ENCODE measurements at regions not wholly inside any gene's neighbourhood (a gene's known extent, or its start where the extent isn't known, plus 50 kb on each side); places are given as distances from the start of the nearest gene placed in this dataset.

- H3K27ac Mint-ChIP-seq, result no peak overlapping the region
- H3K27ac ChIP-seq (ENCODE audit: low read depth, low read length), result no peak overlapping the region
- no peaks in the 10 kb centered on the region for H3K4me1 Mint-ChIP-seq
- intact Hi-C loops (cut with micrococcal nuclease), result no loop called here
- CTCF ChIA-PET (ENCODE audit: partially characterized antibody), result no interaction called here
- H3K9me3 ChIP-seq (ENCODE audit: control insufficient read depth in 1 of 2, low read length in 2 of 2), result no peaks in the 10 kb centered on the region
- H3K27me3 Mint-ChIP-seq, result no peaks in the 10 kb centered on the region
- H3K9me3 Mint-ChIP-seq, result peaks cover 2 to 13% (median 9%) of the 10 kb centered on the region in 8 donors
- no peak overlapping the region for H3K4me3 ChIP-seq (ENCODE audit: low read length in 2 of 2)
- no peaks in the 10 kb centered on the region for H3K4me1 ChIP-seq (ENCODE audit: insufficient read depth, low read length)
- DNase-seq, result no peak
- no peak overlapping the region for H3K4me3 Mint-ChIP-seq
- H3K36me3 ChIP-seq (ENCODE audit: insufficient read depth, low read length), result no peaks in the 10 kb centered on the region
- no peaks in the 10 kb centered on the region for H3K36me3 Mint-ChIP-seq
- POLR2A ChIA-PET (ENCODE audit: partially characterized antibody), result no interaction called here
- no peaks in the 10 kb centered on the region for H3K27me3 ChIP-seq (ENCODE audit: insufficient read depth, low read length)
Observed at GRCh38 chr11:81449588-81450156, 1284.0 kb downstream of the FAM181B start.

GRCh38 chr11:81444297-81444696 lies 1289.4 kb downstream of the FAM181B start:
- ChIA-PET POLR2A (ENCODE audit: partially characterized antibody) (no interaction called here), CTCF (ENCODE audit: partially characterized antibody) (no interaction called here)
- Histone ChIP-seq H3K4me3 (ENCODE audit: low read length in 2 of 2) (no peak overlapping the region), H3K27ac (ENCODE audit: low read depth, low read length) (no peak overlapping the region), H3K9me3 (ENCODE audit: control insufficient read depth in 1 of 2, low read length in 2 of 2) (no peaks in the 10 kb centered on the region), H3K36me3 (ENCODE audit: insufficient read depth, low read length) (no peaks in the 10 kb centered on the region), H3K4me1 (ENCODE audit: insufficient read depth, low read length) (no peaks in the 10 kb centered on the region), H3K27me3 (ENCODE audit: insufficient read depth, low read length) (no peaks in the 10 kb centered on the region)
- no peaks in the 10 kb centered on the region for H3K27me3 Mint-ChIP-seq
- peaks cover 0 to 8% (median 3%) of the 10 kb centered on the region in 8 donors for H3K9me3 Mint-ChIP-seq
- no peak overlapping the region for H3K27ac Mint-ChIP-seq
- no peak overlapping the region for H3K4me3 Mint-ChIP-seq
- no peaks in the 10 kb centered on the region for H3K36me3 Mint-ChIP-seq
- no peaks in the 10 kb centered on the region for H3K4me1 Mint-ChIP-seq
- DNase-seq, result no peak
- intact Hi-C loops (cut with micrococcal nuclease), result no loop called here

GRCh38 chr11:81432333-81432732 lies 1301.3 kb downstream of the FAM181B start:
- H3K27me3 Mint-ChIP-seq, result peaks cover 0 to 1% of the 10 kb centered on the region in 2 donors

DNA sequence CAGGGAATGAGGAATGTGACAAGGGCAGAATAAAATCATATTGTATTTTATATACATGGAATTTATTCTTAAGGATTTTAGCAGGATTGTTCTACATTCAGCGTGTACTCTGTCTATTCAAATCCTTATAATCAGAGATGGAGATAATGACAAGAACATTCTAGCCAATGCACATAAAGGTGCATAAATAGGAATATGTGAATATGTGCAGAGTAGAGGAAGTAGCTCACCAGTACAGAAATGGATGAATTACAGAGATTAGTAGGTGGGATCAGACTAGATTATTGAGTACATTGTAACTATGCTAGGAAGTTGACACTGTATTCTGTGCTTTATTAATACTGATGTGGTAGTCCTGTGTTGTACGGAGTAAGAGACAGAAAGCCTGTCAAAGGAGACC lies 1308.8 kb downstream of the FAM181B start:
- H3K36me3 Mint-ChIP-seq, result no peaks in the 10 kb centered on the region
- peaks cover 0 to 7% (median 3%) of the 10 kb centered on the region in 8 donors for H3K9me3 Mint-ChIP-seq
- intact Hi-C loops (cut with micrococcal nuclease), result no loop called here
- H3K27ac Mint-ChIP-seq, result no peak overlapping the region
- Histone ChIP-seq H3K4me3 (ENCODE audit: low read length in 2 of 2) (no peak overlapping the region), H3K27me3 (ENCODE audit: insufficient read depth, low read length) (no peaks in the 10 kb centered on the region), H3K9me3 (ENCODE audit: control insufficient read depth in 1 of 2, low read length in 2 of 2) (no peaks in the 10 kb centered on the region), H3K36me3 (ENCODE audit: insufficient read depth, low read length) (no peaks in the 10 kb centered on the region), H3K27ac (ENCODE audit: low read depth, low read length) (no peak overlapping the region), H3K4me1 (ENCODE audit: insufficient read depth, low read length) (no peaks in the 10 kb centered on the region)
- no peaks in the 10 kb centered on the region for H3K4me1 Mint-ChIP-seq
- ChIA-PET CTCF (ENCODE audit: partially characterized antibody) (no interaction called here), POLR2A (ENCODE audit: partially characterized antibody) (no interaction called here)
- no peak for DNase-seq
- no peak overlapping the region for H3K4me3 Mint-ChIP-seq
- no peaks in the 10 kb centered on the region for H3K27me3 Mint-ChIP-seq

More at GRCh38 chr11:81432333-81432732, 1301.3 kb downstream of the FAM181B start:
- no peaks in the 10 kb centered on the region for H3K36me3 ChIP-seq (ENCODE audit: insufficient read depth, low read length)
- no peak for DNase-seq
- Mint-ChIP-seq H3K27ac (no peak overlapping the region), H3K36me3 (no peaks in the 10 kb centered on the region), H3K9me3 (peaks cover 0 to 10% (median 4%) of the 10 kb centered on the region in 8 donors), H3K4me3 (no peak overlapping the region), H3K4me1 (no peaks in the 10 kb centered on the region)
- no peaks in the 10 kb centered on the region for H3K27me3 ChIP-seq (ENCODE audit: insufficient read depth, low read length)
- ChIA-PET CTCF (ENCODE audit: partially characterized antibody) (no interaction called here), POLR2A (ENCODE audit: partially characterized antibody) (no interaction called here)
- H3K4me1 ChIP-seq (ENCODE audit: insufficient read depth, low read length), result no peaks in the 10 kb centered on the region
- no peak overlapping the region for H3K27ac ChIP-seq (ENCODE audit: low read depth, low read length)
- no peaks in the 10 kb centered on the region for H3K9me3 ChIP-seq (ENCODE audit: control insufficient read depth in 1 of 2, low read length in 2 of 2)
- no peak overlapping the region for H3K4me3 ChIP-seq (ENCODE audit: low read length in 2 of 2)
- intact Hi-C loops (cut with micrococcal nuclease), result no loop called here

DNA sequence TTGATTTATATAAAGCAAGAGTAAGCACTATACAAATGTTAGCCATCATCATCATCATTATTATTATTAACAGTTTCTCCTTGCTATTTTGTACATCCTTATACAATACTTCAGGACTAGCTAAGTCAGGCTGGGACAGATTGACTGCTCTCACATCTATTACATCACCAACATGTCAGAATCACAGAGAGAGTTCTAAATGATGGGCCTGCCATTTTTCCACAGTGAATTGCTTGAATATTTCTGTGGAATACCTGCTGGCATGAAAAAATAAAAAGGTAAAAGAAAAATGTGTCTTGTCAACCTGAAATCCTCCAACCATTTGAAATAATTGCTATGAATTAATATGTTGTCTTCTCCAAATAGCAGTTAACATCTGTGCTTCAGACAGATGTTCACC lies 1311.3 kb downstream of the FAM181B start:
- Mint-ChIP-seq H3K27me3 (no peaks in the 10 kb centered on the region), H3K4me1 (no peaks in the 10 kb centered on the region), H3K9me3 (peaks cover 0 to 6% (median 2%) of the 10 kb centered on the region in 8 donors), H3K27ac (no peak overlapping the region), H3K36me3 (no peaks in the 10 kb centered on the region), H3K4me3 (no peak overlapping the region)
- Histone ChIP-seq H3K4me1 (ENCODE audit: insufficient read depth, low read length) (no peaks in the 10 kb centered on the region), H3K27ac (ENCODE audit: low read depth, low read length) (no peak overlapping the region), H3K9me3 (ENCODE audit: control insufficient read depth in 1 of 2, low read length in 2 of 2) (no peaks in the 10 kb centered on the region), H3K4me3 (ENCODE audit: low read length in 2 of 2) (no peak overlapping the region), H3K27me3 (ENCODE audit: insufficient read depth, low read length) (no peaks in the 10 kb centered on the region), H3K36me3 (ENCODE audit: insufficient read depth, low read length) (no peaks in the 10 kb centered on the region)
- intact Hi-C loops (cut with micrococcal nuclease), result no loop called here
- ChIA-PET CTCF (ENCODE audit: partially characterized antibody) (no interaction called here), POLR2A (ENCODE audit: partially characterized antibody) (no interaction called here)
- no peak for DNase-seq

DNA sequence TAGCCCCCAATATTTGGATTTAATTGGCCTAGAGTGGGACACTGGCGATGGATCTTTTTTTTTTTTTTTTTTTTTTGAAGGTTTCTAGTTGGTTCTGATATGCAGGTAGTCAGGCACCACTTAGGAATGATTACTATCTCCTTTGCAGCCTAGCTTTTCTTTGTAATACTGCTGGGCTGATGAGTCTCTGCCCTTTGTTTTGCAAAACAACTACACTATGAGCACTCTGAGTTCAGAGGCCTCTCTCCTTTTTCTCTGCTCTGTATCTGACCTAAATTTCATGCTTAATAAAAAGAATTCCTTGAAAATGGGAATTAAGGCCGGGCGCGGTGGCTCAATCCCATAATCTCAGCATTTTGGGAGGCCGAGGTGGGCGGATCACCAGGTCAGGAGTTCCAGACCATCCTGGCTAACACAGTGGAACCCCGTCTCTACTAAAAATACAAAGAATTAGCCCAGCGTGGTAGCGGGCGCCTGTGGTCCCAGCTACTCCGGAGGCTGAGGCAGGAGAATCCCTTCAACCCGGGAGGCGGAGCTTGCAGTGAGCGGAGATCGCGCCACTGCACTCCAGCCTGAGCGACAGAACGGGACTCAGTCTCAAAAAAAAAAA lies 1312.3 kb downstream of the FAM181B start:
- H3K9me3 ChIP-seq (ENCODE audit: control insufficient read depth in 1 of 2, low read length in 2 of 2), result no peaks in the 10 kb centered on the region
- intact Hi-C loops (cut with micrococcal nuclease), result no loop called here
- Mint-ChIP-seq H3K4me3 (no peak overlapping the region), H3K27me3 (no peaks in the 10 kb centered on the region), H3K27ac (no peak overlapping the region), H3K4me1 (no peaks in the 10 kb centered on the region), H3K36me3 (no peaks in the 10 kb centered on the region), H3K9me3 (peaks cover 0 to 6% (median under 1%) of the 10 kb centered on the region in 8 donors)
- no peaks in the 10 kb centered on the region for H3K4me1 ChIP-seq (ENCODE audit: insufficient read depth, low read length)
- no peak overlapping the region for H3K4me3 ChIP-seq (ENCODE audit: low read length in 2 of 2)
- POLR2A ChIA-PET (ENCODE audit: partially characterized antibody), result no interaction called here
- no peaks in the 10 kb centered on the region for H3K27me3 ChIP-seq (ENCODE audit: insufficient read depth, low read length)
- CTCF ChIA-PET (ENCODE audit: partially characterized antibody), result no interaction called here
- no peak overlapping the region for H3K27ac ChIP-seq (ENCODE audit: low read depth, low read length)
- no peaks in the 10 kb centered on the region for H3K36me3 ChIP-seq (ENCODE audit: insufficient read depth, low read length)
- DNase-seq, result no peak

DNA sequence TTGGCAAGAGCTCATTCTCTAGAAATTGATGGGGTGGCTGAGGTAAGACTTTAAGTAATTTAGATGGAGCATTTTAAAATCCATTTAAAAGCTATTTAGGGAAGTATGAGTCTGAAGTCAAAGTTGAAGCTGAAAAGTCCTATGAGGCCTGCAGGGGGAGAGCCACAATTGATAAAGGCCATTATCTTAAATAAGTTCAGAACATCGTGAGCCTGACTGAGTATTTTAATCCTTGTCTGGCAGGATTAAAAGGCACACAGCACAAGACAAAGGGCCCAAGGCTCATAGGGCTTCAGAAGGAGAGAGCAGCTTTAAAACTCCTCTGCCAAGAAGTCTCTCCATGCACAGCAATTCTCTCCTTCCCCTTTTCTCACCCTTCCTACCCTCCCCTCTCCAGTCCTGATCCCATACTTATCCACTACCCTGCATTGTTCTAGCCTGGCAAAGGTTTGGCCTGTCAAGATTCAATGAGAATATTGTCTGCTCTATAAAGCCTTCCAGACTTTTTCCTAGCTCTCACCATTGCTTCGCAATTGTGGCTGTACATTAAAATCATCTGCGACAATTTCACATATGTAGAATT lies 1312.9 kb downstream of the FAM181B start:
- Mint-ChIP-seq H3K27ac (no peak overlapping the region), H3K4me3 (no peak overlapping the region), H3K27me3 (no peaks in the 10 kb centered on the region), H3K9me3 (peaks cover 0 to 6% (median under 1%) of the 10 kb centered on the region in 8 donors), H3K36me3 (no peaks in the 10 kb centered on the region), H3K4me1 (no peaks in the 10 kb centered on the region)
- no peak overlapping the region for H3K27ac ChIP-seq (ENCODE audit: low read depth, low read length)
- intact Hi-C loops (cut with micrococcal nuclease), result no loop called here
- CTCF ChIA-PET (ENCODE audit: partially characterized antibody), result no interaction called here
- no peaks in the 10 kb centered on the region for H3K36me3 ChIP-seq (ENCODE audit: insufficient read depth, low read length)
- no peaks in the 10 kb centered on the region for H3K9me3 ChIP-seq (ENCODE audit: control insufficient read depth in 1 of 2, low read length in 2 of 2)
- POLR2A ChIA-PET (ENCODE audit: partially characterized antibody), result no interaction called here
- H3K27me3 ChIP-seq (ENCODE audit: insufficient read depth, low read length), result no peaks in the 10 kb centered on the region
- no peak for DNase-seq
- no peak overlapping the region for H3K4me3 ChIP-seq (ENCODE audit: low read length in 2 of 2)
- no peaks in the 10 kb centered on the region for H3K4me1 ChIP-seq (ENCODE audit: insufficient read depth, low read length)

Measured in CD4-positive, alpha-beta memory T cell (primary cell).